ENCODE measurements at regions not wholly inside any gene's neighbourhood (a gene's known extent, or its start where the extent isn't known, plus 50 kb on each side); places are given as distances from the start of the nearest gene placed in this dataset.

DNA sequence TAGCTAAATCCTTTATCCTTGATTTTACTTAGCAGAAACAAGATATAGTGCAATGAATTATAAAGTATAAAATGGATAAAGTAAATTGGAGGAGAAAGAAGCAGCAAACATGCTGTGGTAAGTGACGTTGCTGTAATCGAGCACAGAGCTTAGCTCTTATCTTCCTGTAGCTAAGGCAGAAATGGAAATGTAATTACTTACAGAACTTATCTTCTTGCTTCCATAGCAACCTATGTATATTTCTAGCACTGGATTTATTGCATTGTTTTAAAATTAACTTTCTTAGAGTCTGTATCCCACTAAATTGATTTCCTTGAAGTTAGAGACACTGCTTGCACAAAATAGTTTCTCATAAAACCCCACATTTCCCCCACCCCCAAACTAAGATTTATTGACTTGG is 130.6 kb upstream of the MC4R start:
- peaks cover 5% of the 10 kb centered on the region for H3K27me3 Mint-ChIP-seq (ENCODE audit: low read depth)
- no CpG with 5 or more reads among the region's 2 CpGs for WGBS (ENCODE audit: extremely low coverage, insufficient read length, low lambda C conversion rate)
- no peak overlapping the region for H3K9ac ChIP-seq (ENCODE audit: extremely low read depth, insufficient read length, low read length)
- H4K91ac ChIP-seq (ENCODE audit: insufficient read length, low read depth, low read length): no peak overlapping the region
- no peaks in the 10 kb centered on the region for H3K79me2 ChIP-seq (ENCODE audit: insufficient read depth, low read length)
- no peaks in the 10 kb centered on the region for H3K4me1 ChIP-seq (ENCODE audit: insufficient read depth, low read length)
- no peak overlapping the region for H4K5ac ChIP-seq (ENCODE audit: insufficient read length, low read depth, low read length)
- no peak overlapping the region for H3K14ac ChIP-seq (ENCODE audit: insufficient read depth, low read length)
- no peak for DNase-seq
- no peak overlapping the region for H2BK12ac ChIP-seq (ENCODE audit: insufficient read length, low read depth, low read length)
- no peaks in the 10 kb centered on the region for H4K20me1 ChIP-seq (ENCODE audit: control insufficient read depth, insufficient read depth, insufficient read length)
- H2AFZ ChIP-seq (ENCODE audit: low read length): no peak overlapping the region
- no peak overlapping the region for H3K4me2 ChIP-seq (ENCODE audit: insufficient read depth, insufficient read length, low read length)
- H2AK5ac ChIP-seq (ENCODE audit: insufficient read length, low read length): no peak overlapping the region
- H3K4ac ChIP-seq (ENCODE audit: low read depth, low read length): no peak overlapping the region
- H3K27me3 ChIP-seq (ENCODE audit: insufficient read depth, low read length): no peaks in the 10 kb centered on the region
- no peaks in the 10 kb centered on the region for H3K4me1 Mint-ChIP-seq
- no peak overlapping the region for H3K56ac ChIP-seq (ENCODE audit: insufficient read length, low read depth, low read length)
- H3K4me3 Mint-ChIP-seq: no peak overlapping the region
- no peak overlapping the region for H2BK15ac ChIP-seq (ENCODE audit: low read depth, low read length)
- no peaks in the 10 kb centered on the region for H3K36me3 Mint-ChIP-seq (ENCODE audit: insufficient read depth in 1 of 3, low read depth in 3 of 3)
- no peaks in the 10 kb centered on the region for H3K9me3 ChIP-seq (ENCODE audit: control insufficient read depth, low read depth, low read length)
- H3K23ac ChIP-seq (ENCODE audit: insufficient read length, low read depth, low read length): no peak overlapping the region
- H4K8ac ChIP-seq (replicated peaks; ENCODE audit: insufficient read length, low read depth, low read length): no peak overlapping the region
- TF ChIP-seq, protein P1, sequence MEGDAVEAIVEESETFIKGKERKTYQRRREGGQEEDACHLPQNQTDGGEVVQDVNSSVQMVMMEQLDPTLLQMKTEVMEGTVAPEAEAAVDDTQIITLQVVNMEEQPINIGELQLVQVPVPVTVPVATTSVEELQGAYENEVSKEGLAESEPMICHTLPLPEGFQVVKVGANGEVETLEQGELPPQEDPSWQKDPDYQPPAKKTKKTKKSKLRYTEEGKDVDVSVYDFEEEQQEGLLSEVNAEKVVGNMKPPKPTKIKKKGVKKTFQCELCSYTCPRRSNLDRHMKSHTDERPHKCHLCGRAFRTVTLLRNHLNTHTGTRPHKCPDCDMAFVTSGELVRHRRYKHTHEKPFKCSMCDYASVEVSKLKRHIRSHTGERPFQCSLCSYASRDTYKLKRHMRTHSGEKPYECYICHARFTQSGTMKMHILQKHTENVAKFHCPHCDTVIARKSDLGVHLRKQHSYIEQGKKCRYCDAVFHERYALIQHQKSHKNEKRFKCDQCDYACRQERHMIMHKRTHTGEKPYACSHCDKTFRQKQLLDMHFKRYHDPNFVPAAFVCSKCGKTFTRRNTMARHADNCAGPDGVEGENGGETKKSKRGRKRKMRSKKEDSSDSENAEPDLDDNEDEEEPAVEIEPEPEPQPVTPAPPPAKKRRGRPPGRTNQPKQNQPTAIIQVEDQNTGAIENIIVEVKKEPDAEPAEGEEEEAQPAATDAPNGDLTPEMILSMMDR (conservative IDR thresholded peaks at IDR 0.05): no peak
- H3K23me2 ChIP-seq (ENCODE audit: insufficient read length, low read depth, low read length, poor library complexity, severe bottlenecking): no peaks in the 10 kb centered on the region
- H3K27ac Mint-ChIP-seq: no peak overlapping the region
- no peak overlapping the region for H2BK20ac ChIP-seq (ENCODE audit: low read depth, low read length, poor library complexity, severe bottlenecking)
- H2BK120ac ChIP-seq (ENCODE audit: low read depth, low read length, poor library complexity, severe bottlenecking): no peak overlapping the region
- H3K27ac ChIP-seq (ENCODE audit: insufficient read length, low read depth, low read length): no peak overlapping the region
- no peak overlapping the region for H3T11ph ChIP-seq (ENCODE audit: low read length)
- no peaks in the 10 kb centered on the region for H3K9me3 Mint-ChIP-seq
- no peaks in the 10 kb centered on the region for H3K79me1 ChIP-seq (ENCODE audit: insufficient read depth, low read depth, low read length, poor library complexity, severe bottlenecking)
- no peak overlapping the region for H2BK5ac ChIP-seq (ENCODE audit: insufficient read length, low read length)
- H3K18ac ChIP-seq (ENCODE audit: insufficient read length, low read depth, low read length): no peak overlapping the region
